ENCODE measurements at regions not wholly inside any gene's neighbourhood (a gene's known extent, or its start where the extent isn't known, plus 50 kb on each side); places are given as distances from the start of the nearest gene placed in this dataset.
"Not testable (repeated sequence)": the region's sequence is repeated elsewhere in the genome, so short reads cannot be mapped to it uniquely, and the experiment has no call there.

DNA sequence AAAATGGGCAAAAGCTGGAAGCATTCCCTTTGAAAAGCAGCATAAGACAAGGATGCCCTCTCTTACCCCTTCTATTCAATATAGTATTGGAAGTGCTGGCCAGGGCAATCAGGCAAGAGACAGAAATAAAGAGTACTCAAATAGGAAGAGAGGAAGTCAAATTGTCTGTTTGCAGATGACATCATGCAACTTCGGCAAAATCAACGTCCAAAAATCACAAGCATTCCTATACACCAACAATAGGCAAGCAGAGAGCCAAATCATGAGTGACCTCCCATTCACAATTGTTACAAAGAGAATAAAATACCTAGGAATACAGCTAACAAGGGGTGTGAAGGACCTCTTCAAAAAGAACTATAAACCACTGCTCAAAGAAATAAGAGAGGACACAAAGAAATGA is 192.0 kb upstream of the FBN2 start:
- TF ChIP-seq, protein P1, sequence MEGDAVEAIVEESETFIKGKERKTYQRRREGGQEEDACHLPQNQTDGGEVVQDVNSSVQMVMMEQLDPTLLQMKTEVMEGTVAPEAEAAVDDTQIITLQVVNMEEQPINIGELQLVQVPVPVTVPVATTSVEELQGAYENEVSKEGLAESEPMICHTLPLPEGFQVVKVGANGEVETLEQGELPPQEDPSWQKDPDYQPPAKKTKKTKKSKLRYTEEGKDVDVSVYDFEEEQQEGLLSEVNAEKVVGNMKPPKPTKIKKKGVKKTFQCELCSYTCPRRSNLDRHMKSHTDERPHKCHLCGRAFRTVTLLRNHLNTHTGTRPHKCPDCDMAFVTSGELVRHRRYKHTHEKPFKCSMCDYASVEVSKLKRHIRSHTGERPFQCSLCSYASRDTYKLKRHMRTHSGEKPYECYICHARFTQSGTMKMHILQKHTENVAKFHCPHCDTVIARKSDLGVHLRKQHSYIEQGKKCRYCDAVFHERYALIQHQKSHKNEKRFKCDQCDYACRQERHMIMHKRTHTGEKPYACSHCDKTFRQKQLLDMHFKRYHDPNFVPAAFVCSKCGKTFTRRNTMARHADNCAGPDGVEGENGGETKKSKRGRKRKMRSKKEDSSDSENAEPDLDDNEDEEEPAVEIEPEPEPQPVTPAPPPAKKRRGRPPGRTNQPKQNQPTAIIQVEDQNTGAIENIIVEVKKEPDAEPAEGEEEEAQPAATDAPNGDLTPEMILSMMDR (optimal IDR thresholded peaks at IDR 0.05 in 1 of 3, IDR thresholded peaks at IDR 0.05 in 1 of 3, conservative IDR thresholded peaks at IDR 0.05 in 1 of 3; ENCODE audit: extremely low read depth in 1 of 3, insufficient read depth in 2 of 3, low read length in 3 of 3), result not testable (repeated sequence)
- TF ChIP-seq EZH2 (IDR thresholded peaks at IDR 0.05; ENCODE audit: low read length), result not testable (repeated sequence)
